ENCODE measurements at regions not wholly inside any gene's neighbourhood (a gene's known extent, or its start where the extent isn't known, plus 50 kb on each side); places are given as distances from the start of the nearest gene placed in this dataset.

DNA sequence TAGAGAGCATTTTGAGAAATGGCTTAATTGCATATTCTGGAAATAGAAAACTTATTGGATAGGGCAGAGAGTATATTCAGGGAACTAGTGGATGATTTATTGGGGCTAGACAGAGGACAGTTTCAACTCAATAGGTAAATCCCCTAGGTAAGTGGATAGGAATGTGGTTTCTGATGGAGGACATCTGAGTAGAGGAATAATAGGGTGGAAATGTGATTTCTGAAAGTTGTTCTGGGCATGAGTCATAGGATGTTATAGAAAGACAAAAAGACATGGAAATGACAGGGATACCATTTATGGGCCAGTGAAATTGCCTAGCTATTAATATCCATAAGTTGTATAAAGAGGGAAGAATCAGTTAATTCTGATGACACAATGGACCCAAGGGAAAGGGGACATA is 563.3 kb upstream of the GOLIM4 start:
- Histone ChIP-seq H3K36me3 (no peaks in the 10 kb centered on the region), H3K27me3 (no peaks in the 10 kb centered on the region), H3K27ac (no peak overlapping the region), H3K9me3 (no peaks in the 10 kb centered on the region), H3K4me1 (no peaks in the 10 kb centered on the region), H3K4me3 (no peak overlapping the region)
- DNase-seq (no peak), ATAC-seq (ENCODE audit: low FRiP score in 2 of 2) (no peak)
- TF ChIP-seq EP300 (IDR thresholded peaks at IDR 0.05) = no peak
- TF ChIP-seq POLR2AphosphoS5 (IDR thresholded peaks at IDR 0.05) = no peak
- TF ChIP-seq, protein P1, sequence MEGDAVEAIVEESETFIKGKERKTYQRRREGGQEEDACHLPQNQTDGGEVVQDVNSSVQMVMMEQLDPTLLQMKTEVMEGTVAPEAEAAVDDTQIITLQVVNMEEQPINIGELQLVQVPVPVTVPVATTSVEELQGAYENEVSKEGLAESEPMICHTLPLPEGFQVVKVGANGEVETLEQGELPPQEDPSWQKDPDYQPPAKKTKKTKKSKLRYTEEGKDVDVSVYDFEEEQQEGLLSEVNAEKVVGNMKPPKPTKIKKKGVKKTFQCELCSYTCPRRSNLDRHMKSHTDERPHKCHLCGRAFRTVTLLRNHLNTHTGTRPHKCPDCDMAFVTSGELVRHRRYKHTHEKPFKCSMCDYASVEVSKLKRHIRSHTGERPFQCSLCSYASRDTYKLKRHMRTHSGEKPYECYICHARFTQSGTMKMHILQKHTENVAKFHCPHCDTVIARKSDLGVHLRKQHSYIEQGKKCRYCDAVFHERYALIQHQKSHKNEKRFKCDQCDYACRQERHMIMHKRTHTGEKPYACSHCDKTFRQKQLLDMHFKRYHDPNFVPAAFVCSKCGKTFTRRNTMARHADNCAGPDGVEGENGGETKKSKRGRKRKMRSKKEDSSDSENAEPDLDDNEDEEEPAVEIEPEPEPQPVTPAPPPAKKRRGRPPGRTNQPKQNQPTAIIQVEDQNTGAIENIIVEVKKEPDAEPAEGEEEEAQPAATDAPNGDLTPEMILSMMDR (IDR thresholded peaks at IDR 0.05) = no peak
- no peak for TF ChIP-seq POLR2A (IDR thresholded peaks at IDR 0.05)

DNA sequence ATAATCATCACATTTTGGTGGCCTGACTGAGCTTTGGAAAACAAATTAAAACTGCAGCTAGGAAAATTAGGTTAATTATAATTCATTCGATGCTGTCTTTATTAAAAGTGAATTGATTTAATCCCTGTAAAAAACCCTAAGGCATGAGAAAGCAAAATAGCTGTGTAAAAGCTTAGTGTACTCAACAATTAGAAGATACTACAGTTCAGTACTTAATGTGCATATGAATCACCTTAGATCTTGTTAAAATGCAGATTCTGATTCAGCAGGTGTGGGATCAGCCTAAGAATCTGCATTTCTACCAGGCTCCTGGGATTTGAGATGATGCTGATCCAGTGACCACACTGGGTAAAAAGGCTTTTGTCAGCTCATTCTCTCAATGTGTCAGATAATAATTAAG is 559.9 kb upstream of the GOLIM4 start:
- DNase-seq (no peak), ATAC-seq (ENCODE audit: low FRiP score in 2 of 2) (no peak)
- H3K9me3 ChIP-seq = no peaks in the 10 kb centered on the region
- H3K27me3 ChIP-seq = no peaks in the 10 kb centered on the region
- no peak overlapping the region for H3K4me3 ChIP-seq
- 80 to 91% methylated on average over 1 of the region's 1 CpG for WGBS, 2 donors
- H3K27ac ChIP-seq = no peak overlapping the region
- no peak for TF ChIP-seq POLR2A (IDR thresholded peaks at IDR 0.05)
- TF ChIP-seq, protein P1 (IDR thresholded peaks at IDR 0.05) = no peak
- no peak for TF ChIP-seq POLR2AphosphoS5 (IDR thresholded peaks at IDR 0.05)
- no peak for TF ChIP-seq EP300 (IDR thresholded peaks at IDR 0.05)
- H3K4me1 ChIP-seq = no peaks in the 10 kb centered on the region
- H3K36me3 ChIP-seq = no peaks in the 10 kb centered on the region

DNA sequence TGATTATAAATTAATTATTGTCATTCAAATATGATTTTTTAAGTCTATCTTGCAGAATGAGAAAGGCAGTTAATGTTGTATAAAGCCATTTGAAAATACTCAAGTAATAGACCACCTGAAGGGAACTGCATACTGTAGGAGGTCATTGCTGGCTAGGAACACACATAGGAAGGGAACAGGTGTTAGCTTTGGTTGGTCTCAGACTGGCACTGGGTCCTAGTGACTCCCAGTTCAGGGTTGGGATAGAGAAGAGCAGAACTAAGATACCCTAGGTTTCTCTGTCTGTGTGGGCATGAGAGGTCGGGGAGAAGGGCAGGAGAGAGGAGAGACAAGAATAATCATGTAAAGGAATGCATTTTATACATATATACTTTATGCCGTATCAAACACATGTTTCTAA is 559.0 kb upstream of the GOLIM4 start:
- 69 to 75% methylated on average over 2 of the region's 2 CpGs for WGBS, 2 donors
- no peaks in the 10 kb centered on the region for H3K4me1 ChIP-seq
- no peaks in the 10 kb centered on the region for H3K36me3 ChIP-seq
- no peaks in the 10 kb centered on the region for H3K27me3 ChIP-seq
- no peaks in the 10 kb centered on the region for H3K9me3 ChIP-seq
- H3K4me3 ChIP-seq = no peak overlapping the region
- no peak for ATAC-seq (ENCODE audit: low FRiP score in 2 of 2)
- TF ChIP-seq POLR2AphosphoS5 (IDR thresholded peaks at IDR 0.05) = no peak
- no peak for TF ChIP-seq EP300 (IDR thresholded peaks at IDR 0.05)
- DNase-seq = no peak
- no peak overlapping the region for H3K27ac ChIP-seq

DNA sequence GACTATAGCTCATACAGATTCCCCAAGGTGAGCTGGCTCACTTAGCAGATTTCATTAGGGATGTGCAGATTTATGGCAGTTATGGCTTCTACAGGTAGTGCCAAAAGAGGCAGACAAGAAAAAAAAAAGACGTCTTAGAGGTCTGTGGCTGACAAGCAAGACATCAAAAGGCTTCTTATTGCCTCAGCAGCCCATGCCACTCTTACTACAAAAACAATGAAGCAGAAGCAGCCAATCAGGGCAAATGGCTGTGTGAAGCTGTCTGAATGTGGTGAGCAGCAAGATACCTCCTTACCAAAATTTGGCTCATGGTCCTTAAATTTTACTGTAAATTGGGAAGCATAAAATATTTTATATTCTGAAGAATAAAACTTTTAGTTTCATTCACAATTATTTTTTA is 557.5 kb upstream of the GOLIM4 start:
- no peaks in the 10 kb centered on the region for H3K36me3 ChIP-seq
- no peaks in the 10 kb centered on the region for H3K9me3 ChIP-seq
- no peaks in the 10 kb centered on the region for H3K27me3 ChIP-seq
- TF ChIP-seq, protein P1 (IDR thresholded peaks at IDR 0.05) = no peak
- TF ChIP-seq POLR2A (IDR thresholded peaks at IDR 0.05) (no peak), EP300 (IDR thresholded peaks at IDR 0.05) (no peak), POLR2AphosphoS5 (IDR thresholded peaks at IDR 0.05) (no peak)
- WGBS, 2 donors = 57 to 71% methylated on average over 1 of the region's 1 CpG
- H3K27ac ChIP-seq = no peak overlapping the region
- DNase-seq = no peak
- H3K4me3 ChIP-seq = no peak overlapping the region
- no peaks in the 10 kb centered on the region for H3K4me1 ChIP-seq
- no peak for ATAC-seq (ENCODE audit: low FRiP score in 2 of 2)

DNA sequence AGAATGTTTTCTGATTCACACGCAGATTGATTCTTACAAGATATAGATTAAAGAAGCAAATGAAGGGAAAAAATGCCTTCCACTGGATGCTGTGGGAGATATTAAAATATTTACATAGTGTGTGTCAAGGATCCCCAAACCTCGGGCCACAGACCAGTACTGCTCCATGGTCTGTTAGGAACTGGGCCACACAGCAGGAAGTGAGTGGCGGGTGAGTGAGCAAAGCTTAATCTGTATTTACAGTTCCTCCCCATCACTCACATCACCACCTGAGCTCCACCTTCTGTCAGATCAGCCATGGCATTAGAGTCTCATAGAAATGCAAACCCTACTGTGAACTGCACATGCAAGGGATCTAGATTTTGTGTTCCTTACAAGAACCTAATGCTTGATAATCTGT is 552.6 kb upstream of the GOLIM4 start:
- TF ChIP-seq EP300 (IDR thresholded peaks at IDR 0.05) = no peak
- TF ChIP-seq POLR2AphosphoS5 (IDR thresholded peaks at IDR 0.05) = no peak
- no peak for TF ChIP-seq POLR2A (IDR thresholded peaks at IDR 0.05)
- TF ChIP-seq, protein P1 (IDR thresholded peaks at IDR 0.05) = no peak
- no peak overlapping the region for H3K27ac ChIP-seq
- no peak for ATAC-seq (ENCODE audit: low FRiP score in 2 of 2)
- H3K9me3 ChIP-seq = no peaks in the 10 kb centered on the region
- no peaks in the 10 kb centered on the region for H3K36me3 ChIP-seq
- H3K27me3 ChIP-seq = no peaks in the 10 kb centered on the region
- no peak overlapping the region for H3K4me3 ChIP-seq
- WGBS, 2 donors = 72 to 74% methylated on average over 3 of the region's 3 CpGs
- H3K4me1 ChIP-seq = no peaks in the 10 kb centered on the region
- DNase-seq = no peak

Data from upper lobe of left lung (tissue), 6 donors.